NT2/D1 (cell line): ENCODE measurements at regions not wholly inside any gene's neighbourhood (a gene's known extent, or its start where the extent isn't known, plus 50 kb on each side); places are given as distances from the start of the nearest gene placed in this dataset.

Experiments used
- SUZ12 ChIP-seq: IDR thresholded peaks from 2 replicates; pipeline ENCODE4 v1.6.1; 2011; ENCODE audit not compliant: insufficient read length, insufficient read depth; ENCODE audit errors: extremely low read depth
- YY1 ChIP-seq: IDR thresholded peaks from 2 replicates; pipeline ENCODE4 v1.6.1; 2011; ENCODE audit not compliant: insufficient read length, insufficient read depth
- ZNF274 ChIP-seq: IDR thresholded peaks from 2 replicates; pipeline ENCODE4 v1.6.1; 2011; ENCODE audit warnings: mild to moderate bottlenecking, low read depth, low read length

GRCh38 chr13:83333614-83334388, 548.5 kb downstream of the SLITRK1 start:
- TF ChIP-seq YY1, result no peak
- no peak for TF ChIP-seq ZNF274
- TF ChIP-seq SUZ12, result no peak
